ENCODE measurements at regions not wholly inside any gene's neighbourhood (a gene's known extent, or its start where the extent isn't known, plus 50 kb on each side); places are given as distances from the start of the nearest gene placed in this dataset.

- TF ChIP-seq CTCF (IDR thresholded peaks at IDR 0.05) (no peak), POLR2A (IDR thresholded peaks at IDR 0.05) (no peak)
These were observed 221.2 kb downstream of the LIG4 start for GRCh38 chr13:107994137-107994536.
